ENCODE measurements at regions not wholly inside any gene's neighbourhood (a gene's known extent, or its start where the extent isn't known, plus 50 kb on each side); places are given as distances from the start of the nearest gene placed in this dataset.

DNA sequence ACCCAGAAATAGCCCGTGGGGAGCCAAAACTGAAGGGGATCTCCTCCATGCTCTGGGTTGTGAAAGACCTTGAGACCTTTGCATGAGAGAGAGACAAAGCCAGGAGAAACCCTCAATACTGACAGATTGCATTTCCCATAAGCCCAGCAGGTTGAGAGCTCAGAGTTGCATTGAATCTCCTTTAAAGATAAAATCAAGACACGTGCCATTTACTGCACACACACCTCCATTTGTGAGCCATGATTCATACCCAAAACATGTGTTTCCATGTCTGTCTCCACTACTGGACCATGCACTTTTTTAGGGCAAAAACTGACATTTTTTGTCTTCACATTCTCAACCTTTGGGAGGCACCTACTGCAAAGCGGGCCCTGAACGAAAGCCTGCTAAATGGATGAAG, 144.0 kb upstream of the NRIP1 start:
- H3K27ac ChIP-seq (ENCODE audit: low read depth in 2 of 2, low read length in 2 of 2), result no peak overlapping the region
- intact Hi-C loops (cut with DNase I), result no loop called here
- FAIRE-seq, result no peak
- no peaks in the 10 kb centered on the region for H3K36me3 ChIP-seq (ENCODE audit: control insufficient read depth in 2 of 3, insufficient read depth in 3 of 3, low read length in 3 of 3)
- H3K4me1 ChIP-seq (ENCODE audit: control insufficient read depth in 2 of 3, insufficient read depth in 2 of 3, low read depth in 1 of 3, low read length in 3 of 3), result peaks cover 0 to 19% (median 14%) of the 10 kb centered on the region in 3 donors
- H3K4me3 ChIP-seq (ENCODE audit: low read length in 3 of 3), result no peak overlapping the region
- no peaks in the 10 kb centered on the region for H3K9me3 ChIP-seq (ENCODE audit: control insufficient read depth in 2 of 3, insufficient read depth in 1 of 3, low read length in 3 of 3)
- no peaks in the 10 kb centered on the region for H3K27me3 ChIP-seq (ENCODE audit: control insufficient read depth, insufficient read depth, low read length)
- TF ChIP-seq, protein P1, sequence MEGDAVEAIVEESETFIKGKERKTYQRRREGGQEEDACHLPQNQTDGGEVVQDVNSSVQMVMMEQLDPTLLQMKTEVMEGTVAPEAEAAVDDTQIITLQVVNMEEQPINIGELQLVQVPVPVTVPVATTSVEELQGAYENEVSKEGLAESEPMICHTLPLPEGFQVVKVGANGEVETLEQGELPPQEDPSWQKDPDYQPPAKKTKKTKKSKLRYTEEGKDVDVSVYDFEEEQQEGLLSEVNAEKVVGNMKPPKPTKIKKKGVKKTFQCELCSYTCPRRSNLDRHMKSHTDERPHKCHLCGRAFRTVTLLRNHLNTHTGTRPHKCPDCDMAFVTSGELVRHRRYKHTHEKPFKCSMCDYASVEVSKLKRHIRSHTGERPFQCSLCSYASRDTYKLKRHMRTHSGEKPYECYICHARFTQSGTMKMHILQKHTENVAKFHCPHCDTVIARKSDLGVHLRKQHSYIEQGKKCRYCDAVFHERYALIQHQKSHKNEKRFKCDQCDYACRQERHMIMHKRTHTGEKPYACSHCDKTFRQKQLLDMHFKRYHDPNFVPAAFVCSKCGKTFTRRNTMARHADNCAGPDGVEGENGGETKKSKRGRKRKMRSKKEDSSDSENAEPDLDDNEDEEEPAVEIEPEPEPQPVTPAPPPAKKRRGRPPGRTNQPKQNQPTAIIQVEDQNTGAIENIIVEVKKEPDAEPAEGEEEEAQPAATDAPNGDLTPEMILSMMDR (IDR thresholded peaks at IDR 0.05; ENCODE audit: borderline replicate concordance, extremely low read depth, insufficient read depth), result no peak
- H3K9ac ChIP-seq (ENCODE audit: low read length in 3 of 3), result no peak overlapping the region
- no peak for DNase-seq

- H3K4me3 ChIP-seq (ENCODE audit: low read length in 3 of 3), result no peak overlapping the region
- no peaks in the 10 kb centered on the region for H3K9me3 ChIP-seq (ENCODE audit: control insufficient read depth in 2 of 3, insufficient read depth in 1 of 3, low read length in 3 of 3)
- peaks cover 0 to 15% (median 11%) of the 10 kb centered on the region in 3 donors for H3K4me1 ChIP-seq (ENCODE audit: control insufficient read depth in 2 of 3, insufficient read depth in 2 of 3, low read depth in 1 of 3, low read length in 3 of 3)
- FAIRE-seq (no peak), DNase-seq (no peak)
- no peaks in the 10 kb centered on the region for H3K27me3 ChIP-seq (ENCODE audit: control insufficient read depth, insufficient read depth, low read length)
- no peaks in the 10 kb centered on the region for H3K36me3 ChIP-seq (ENCODE audit: control insufficient read depth in 2 of 3, insufficient read depth in 3 of 3, low read length in 3 of 3)
- H3K9ac ChIP-seq (ENCODE audit: low read length in 3 of 3), result no peak overlapping the region
- TF ChIP-seq, protein P1 (IDR thresholded peaks at IDR 0.05; ENCODE audit: borderline replicate concordance, extremely low read depth, insufficient read depth), result no peak
- H3K27ac ChIP-seq (ENCODE audit: low read depth in 2 of 2, low read length in 2 of 2), result no peak overlapping the region
- intact Hi-C loops (cut with DNase I), result no loop called here
Measured at GRCh38 chr21:15209224-15209623, 144.4 kb upstream of the NRIP1 start.

DNA sequence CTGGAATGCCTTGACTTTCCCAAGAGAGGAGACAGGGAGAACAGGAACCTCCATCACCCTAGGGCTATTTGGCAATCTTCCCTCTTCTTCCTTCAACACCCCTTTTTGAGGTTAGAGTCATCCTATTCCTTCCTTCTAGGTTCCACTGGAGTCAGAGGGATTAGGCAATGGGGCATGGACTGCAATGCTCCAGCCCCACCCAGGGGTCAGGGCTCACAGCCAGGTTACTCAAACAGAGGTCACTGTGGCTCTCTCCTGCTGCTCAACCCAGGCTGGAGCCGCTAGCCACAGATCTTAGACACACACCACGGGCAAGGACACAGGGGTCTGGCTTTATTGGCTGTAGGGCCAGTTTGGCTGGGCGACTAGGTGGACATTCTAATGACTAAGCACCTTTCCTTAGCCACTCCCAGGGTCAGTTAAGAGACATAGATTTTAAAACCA, 145.5 kb upstream of the NRIP1 start:
- H3K9me3 ChIP-seq (ENCODE audit: control insufficient read depth in 2 of 3, insufficient read depth in 1 of 3, low read length in 3 of 3), result no peaks in the 10 kb centered on the region
- TF ChIP-seq, protein P1 (IDR thresholded peaks at IDR 0.05; ENCODE audit: borderline replicate concordance, extremely low read depth, insufficient read depth), result no peak
- H3K4me1 ChIP-seq (ENCODE audit: control insufficient read depth in 2 of 3, insufficient read depth in 2 of 3, low read depth in 1 of 3, low read length in 3 of 3), result peaks cover 0 to 4% (median 3%) of the 10 kb centered on the region in 3 donors
- intact Hi-C loops (cut with DNase I), result no loop called here
- H3K4me3 ChIP-seq (ENCODE audit: low read length in 3 of 3), result no peak overlapping the region
- no peak overlapping the region for H3K9ac ChIP-seq (ENCODE audit: low read length in 3 of 3)
- H3K27ac ChIP-seq (ENCODE audit: low read depth in 2 of 2, low read length in 2 of 2), result no peak overlapping the region
- H3K27me3 ChIP-seq (ENCODE audit: control insufficient read depth, insufficient read depth, low read length), result no peaks in the 10 kb centered on the region
- H3K36me3 ChIP-seq (ENCODE audit: control insufficient read depth in 2 of 3, insufficient read depth in 3 of 3, low read length in 3 of 3), result no peaks in the 10 kb centered on the region
- DNase-seq (peak in 1 of 5 donors; percentile 77), FAIRE-seq (no peak)

All from kidney (tissue), 13 donors.